ENCODE measurements at regions not wholly inside any gene's neighbourhood (a gene's known extent, or its start where the extent isn't known, plus 50 kb on each side); places are given as distances from the start of the nearest gene placed in this dataset.

- TF ChIP-seq POLR2A (IDR thresholded peaks at IDR 0.05) (no peak), POLR2AphosphoS5 (IDR thresholded peaks at IDR 0.05) (no peak), CTCF (IDR thresholded peaks at IDR 0.05) (no peak)
These were observed 149.6 kb upstream of the C9orf72 start for GRCh38 chr9:27722866-27723265.

Data from prostate gland (tissue), 2 donors.